RWPE2 (cell line): ENCODE measurements at regions not wholly inside any gene's neighbourhood (a gene's known extent, or its start where the extent isn't known, plus 50 kb on each side); places are given as distances from the start of the nearest gene placed in this dataset.

Experiments used
- ATAC-seq: fragments of 200-7000 bp; cut with Tn5 transposase; 3 replicates; pipeline ENCODE4 v1.9.1; 2021; ENCODE audit warnings: low read depth
- DNase-seq: peaks from one replicate; pipeline ENCODE4 v3.0.0-alpha.2; 2020; ENCODE audit warnings: low spot score
- H3K27ac ChIP-seq: fragments of 450-650 bp; 2 replicates; pipeline ENCODE4 v1.5.1; 2017; ENCODE audit warnings: mild to moderate bottlenecking; ENCODE audit not compliant: poor library complexity, severe bottlenecking
- H3K27me3 ChIP-seq: fragments of 250-450 bp; sonication (Bioruptor Pico); 2 replicates; pipeline ENCODE4 v1.5.1; 2021; ENCODE audit warnings: mild to moderate bottlenecking, moderate library complexity; ENCODE audit not compliant: insufficient read depth, poor library complexity, severe bottlenecking
- H3K36me3 ChIP-seq: fragments of 250-450 bp; sonication (Bioruptor Pico); 2 replicates; pipeline ENCODE4 v1.5.1; 2020; ENCODE audit warnings: low read depth, mild to moderate bottlenecking, moderate library complexity
- H3K4me1 ChIP-seq: fragments of 250-450 bp; sonication (Bioruptor Pico); 2 replicates; pipeline ENCODE4 v1.5.1; 2021; ENCODE audit warnings: mild to moderate bottlenecking, moderate library complexity; ENCODE audit not compliant: insufficient read depth, poor library complexity, severe bottlenecking
- H3K4me3 ChIP-seq: fragments of 250-450 bp; sonication (Bioruptor Pico); 2 replicates; pipeline ENCODE4 v1.5.1; 2021; ENCODE audit warnings: mild to moderate bottlenecking, moderate library complexity; ENCODE audit not compliant: severe bottlenecking
- H3K9me3 ChIP-seq: fragments of 250-450 bp; sonication (Bioruptor Pico); 2 replicates; pipeline ENCODE4 v1.5.1; 2021; ENCODE audit warnings: mild to moderate bottlenecking, moderate library complexity; ENCODE audit not compliant: severe bottlenecking
- TF ChIP-seq, protein P1 (sequence below): fragments of 450-650 bp; IDR thresholded peaks from one replicate; pipeline ENCODE4 v1.5.1; 2017; ENCODE audit warnings: mild to moderate bottlenecking, moderate library complexity; ENCODE audit not compliant: poor library complexity, severe bottlenecking

DNA sequence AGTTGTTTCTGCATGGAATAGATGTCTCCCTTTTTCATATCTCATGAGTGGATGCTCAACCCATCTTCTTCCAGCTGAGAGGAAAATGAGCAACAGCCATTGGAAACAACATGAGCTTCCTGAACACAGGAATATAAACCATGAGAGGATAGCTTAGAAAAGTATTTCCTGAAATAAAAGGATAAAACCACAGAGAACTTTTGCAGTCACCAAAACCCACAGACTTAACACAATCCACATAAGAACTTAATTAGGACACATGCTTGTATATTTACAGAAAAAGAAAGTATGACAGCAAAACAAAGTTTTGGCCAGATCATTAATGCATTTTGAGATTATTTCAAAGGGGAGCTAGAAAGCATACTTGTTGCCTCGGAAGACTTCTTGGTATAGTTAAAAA lies 180.5 kb upstream of the RASGRP1 start:
- Histone ChIP-seq H3K27me3 (no peaks in the 10 kb centered on the region), H3K4me1 (no peaks in the 10 kb centered on the region), H3K27ac (no peak overlapping the region), H3K9me3 (no peaks in the 10 kb centered on the region), H3K36me3 (no peaks in the 10 kb centered on the region), H3K4me3 (no peak overlapping the region)
- no peak for ATAC-seq
- TF ChIP-seq, protein P1, sequence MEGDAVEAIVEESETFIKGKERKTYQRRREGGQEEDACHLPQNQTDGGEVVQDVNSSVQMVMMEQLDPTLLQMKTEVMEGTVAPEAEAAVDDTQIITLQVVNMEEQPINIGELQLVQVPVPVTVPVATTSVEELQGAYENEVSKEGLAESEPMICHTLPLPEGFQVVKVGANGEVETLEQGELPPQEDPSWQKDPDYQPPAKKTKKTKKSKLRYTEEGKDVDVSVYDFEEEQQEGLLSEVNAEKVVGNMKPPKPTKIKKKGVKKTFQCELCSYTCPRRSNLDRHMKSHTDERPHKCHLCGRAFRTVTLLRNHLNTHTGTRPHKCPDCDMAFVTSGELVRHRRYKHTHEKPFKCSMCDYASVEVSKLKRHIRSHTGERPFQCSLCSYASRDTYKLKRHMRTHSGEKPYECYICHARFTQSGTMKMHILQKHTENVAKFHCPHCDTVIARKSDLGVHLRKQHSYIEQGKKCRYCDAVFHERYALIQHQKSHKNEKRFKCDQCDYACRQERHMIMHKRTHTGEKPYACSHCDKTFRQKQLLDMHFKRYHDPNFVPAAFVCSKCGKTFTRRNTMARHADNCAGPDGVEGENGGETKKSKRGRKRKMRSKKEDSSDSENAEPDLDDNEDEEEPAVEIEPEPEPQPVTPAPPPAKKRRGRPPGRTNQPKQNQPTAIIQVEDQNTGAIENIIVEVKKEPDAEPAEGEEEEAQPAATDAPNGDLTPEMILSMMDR, result no peak
- no peak for DNase-seq

DNA sequence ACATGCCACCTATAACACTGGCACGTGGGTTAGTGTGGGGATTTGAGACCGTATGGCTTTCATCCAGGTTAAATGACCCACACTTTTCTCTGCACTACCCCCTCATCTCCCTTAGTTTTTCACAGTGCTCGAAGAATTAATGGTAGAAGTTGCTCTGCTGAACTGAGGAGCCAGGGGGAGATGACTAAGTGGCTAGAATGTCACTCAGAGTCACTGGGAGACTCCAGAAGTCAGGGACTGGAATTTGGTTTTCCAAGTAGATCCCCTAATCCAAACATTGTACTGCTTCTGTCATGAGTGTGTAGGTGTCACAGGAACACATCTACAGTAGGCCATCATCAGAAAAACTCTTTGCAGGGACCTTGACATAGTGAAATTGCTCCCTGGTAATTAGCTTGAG lies 181.0 kb upstream of the RASGRP1 start:
- Histone ChIP-seq H3K36me3 (no peaks in the 10 kb centered on the region), H3K27ac (no peak overlapping the region), H3K4me3 (no peak overlapping the region), H3K4me1 (no peaks in the 10 kb centered on the region), H3K27me3 (no peaks in the 10 kb centered on the region), H3K9me3 (no peaks in the 10 kb centered on the region)
- TF ChIP-seq, protein P1, result no peak
- DNase-seq (no peak), ATAC-seq (no peak)

DNA sequence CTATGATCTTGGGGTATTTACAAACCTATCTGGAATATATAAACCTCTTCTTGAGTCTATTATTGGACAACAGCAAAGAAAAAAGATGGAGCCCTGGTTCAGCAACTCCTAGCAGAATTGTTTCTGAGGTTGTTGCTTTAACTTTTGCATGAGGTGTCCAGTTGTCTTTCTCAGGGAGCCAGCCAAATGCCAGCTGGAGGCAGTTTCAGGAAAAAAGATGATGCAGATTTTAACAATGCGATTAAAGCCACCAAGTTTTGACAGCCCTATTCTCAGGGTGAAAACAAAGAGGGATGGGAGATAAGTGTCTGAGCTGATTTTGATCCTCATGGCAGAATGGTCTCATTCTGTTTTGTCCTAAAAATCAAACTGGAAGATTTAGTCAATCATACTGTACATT lies 181.6 kb upstream of the RASGRP1 start:
- Histone ChIP-seq H3K9me3 (no peaks in the 10 kb centered on the region), H3K36me3 (no peaks in the 10 kb centered on the region), H3K4me1 (no peaks in the 10 kb centered on the region), H3K27me3 (no peaks in the 10 kb centered on the region), H3K4me3 (no peak overlapping the region), H3K27ac (no peak overlapping the region)
- TF ChIP-seq, protein P1, result no peak
- no peak for ATAC-seq
- no peak for DNase-seq

DNA sequence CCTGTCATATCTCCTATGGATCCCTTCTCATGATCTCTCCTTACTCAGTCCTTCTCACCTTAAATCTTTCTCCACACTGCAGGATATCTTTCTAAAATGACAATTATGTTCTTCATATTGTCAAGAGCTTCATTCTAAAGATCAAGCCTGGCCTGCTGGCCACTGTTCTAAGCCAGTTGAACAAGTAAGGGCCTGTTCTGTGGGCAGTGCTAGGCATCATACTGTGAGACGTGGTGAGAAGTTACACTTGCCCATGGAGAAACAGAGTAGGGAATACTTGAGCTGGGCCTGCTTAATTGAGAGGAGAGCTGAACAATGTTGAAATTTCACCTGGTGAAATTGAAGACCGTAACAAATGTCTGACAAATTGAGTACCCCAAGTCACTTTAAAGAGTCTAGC lies 184.1 kb upstream of the RASGRP1 start:
- no peak for DNase-seq
- no peaks in the 10 kb centered on the region for H3K4me1 ChIP-seq

DNA sequence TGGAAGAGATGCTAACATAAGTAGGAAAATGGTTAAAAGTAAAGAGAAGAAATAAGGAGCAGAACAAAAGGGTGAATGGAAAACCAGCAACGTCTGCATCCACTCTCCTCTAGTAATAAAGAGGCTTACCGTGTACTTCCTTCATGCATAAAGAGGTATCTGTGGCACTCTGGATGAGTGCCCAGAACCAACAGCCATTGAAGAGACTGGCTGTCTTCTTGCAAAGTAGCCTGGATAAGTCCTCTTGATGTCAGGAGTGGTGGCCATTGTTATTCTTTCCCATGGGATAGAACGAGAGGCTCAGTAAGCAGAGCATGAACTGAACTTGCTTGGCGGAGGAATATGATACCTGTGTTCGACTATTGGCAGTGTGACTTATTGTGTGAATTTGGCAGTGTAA lies 186.2 kb upstream of the RASGRP1 start:
- TF ChIP-seq, protein P1, result no peak

More for the DNA sequence above, 184.1 kb upstream of the RASGRP1 start:
- Histone ChIP-seq H3K4me3 (no peak overlapping the region), H3K27ac (no peak overlapping the region), H3K36me3 (no peaks in the 10 kb centered on the region), H3K27me3 (no peaks in the 10 kb centered on the region), H3K9me3 (no peaks in the 10 kb centered on the region)
- TF ChIP-seq, protein P1, result no peak
- peak; percentile 59; the same call in 1 of the 3 replicates for ATAC-seq

More for the DNA sequence above, 186.2 kb upstream of the RASGRP1 start:
- Histone ChIP-seq H3K27me3 (no peaks in the 10 kb centered on the region), H3K4me3 (no peak overlapping the region), H3K36me3 (no peaks in the 10 kb centered on the region), H3K27ac (no peak overlapping the region), H3K9me3 (no peaks in the 10 kb centered on the region), H3K4me1 (no peaks in the 10 kb centered on the region)
- no peak for ATAC-seq
- DNase-seq, result no peak
